Stomach (tissue), 4 donors: ENCODE measurements at regions not wholly inside any gene's neighbourhood (a gene's known extent, or its start where the extent isn't known, plus 50 kb on each side); places are given as distances from the start of the nearest gene placed in this dataset.

Source experiments
- POLR2A ChIP-seq, 4 donors: fragments of 450-650 bp; IDR thresholded peaks; one replicate each; pipeline ENCODE4 v1.6.1; 2016; ENCODE audit warnings: antibody characterized with exemption in 4 of 4, control low read depth in 2 of 4, mild to moderate bottlenecking in 1 of 4, moderate library complexity in 1 of 4
- TF ChIP-seq, protein P1 (sequence below), 7 experiments: fragments of 450-650 bp in 4 of 7; fragments of 200-600 bp in 3 of 7; sonication (generic) in 3 of 7; IDR thresholded peaks; one replicate each; pipeline ENCODE4 v1.5.1; 2016 to 2019; ENCODE audit warnings: antibody characterized with exemption in 7 of 7, control low read depth in 2 of 7, mild to moderate bottlenecking in 1 of 7

DNA sequence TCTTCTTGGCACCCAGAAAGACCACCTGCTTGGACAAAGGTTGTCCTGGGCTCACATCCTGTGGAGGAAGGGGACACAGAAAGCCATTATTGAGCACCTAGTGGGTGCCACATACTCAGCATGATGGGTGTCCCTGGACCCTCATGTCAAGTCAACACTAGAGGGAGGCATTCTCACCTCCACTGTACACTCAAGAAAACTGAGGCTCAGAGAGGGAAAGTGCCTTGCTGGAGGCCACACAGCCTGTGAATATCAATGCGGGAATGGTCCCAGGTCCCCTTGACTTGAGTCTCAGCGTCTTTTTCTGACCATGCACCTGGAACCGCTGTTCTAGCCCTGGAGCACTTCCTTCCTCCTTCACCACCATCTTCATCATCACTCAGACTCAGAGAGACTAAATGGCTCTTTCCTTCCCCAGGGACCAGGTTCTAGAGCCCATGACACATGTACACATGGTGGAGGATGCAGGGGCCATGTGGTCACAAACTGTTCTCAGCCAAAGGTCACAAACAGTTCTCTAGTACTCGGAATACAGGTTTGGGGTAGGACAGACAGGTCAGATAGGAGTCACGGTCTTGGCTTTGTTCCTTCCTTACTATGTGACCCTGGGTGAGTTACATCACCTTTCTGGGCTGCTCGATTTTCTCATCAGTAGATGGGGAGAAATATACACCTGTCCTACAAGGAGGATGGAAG lies 89.2 kb upstream of the WNT4 start:
- TF ChIP-seq, protein P1, sequence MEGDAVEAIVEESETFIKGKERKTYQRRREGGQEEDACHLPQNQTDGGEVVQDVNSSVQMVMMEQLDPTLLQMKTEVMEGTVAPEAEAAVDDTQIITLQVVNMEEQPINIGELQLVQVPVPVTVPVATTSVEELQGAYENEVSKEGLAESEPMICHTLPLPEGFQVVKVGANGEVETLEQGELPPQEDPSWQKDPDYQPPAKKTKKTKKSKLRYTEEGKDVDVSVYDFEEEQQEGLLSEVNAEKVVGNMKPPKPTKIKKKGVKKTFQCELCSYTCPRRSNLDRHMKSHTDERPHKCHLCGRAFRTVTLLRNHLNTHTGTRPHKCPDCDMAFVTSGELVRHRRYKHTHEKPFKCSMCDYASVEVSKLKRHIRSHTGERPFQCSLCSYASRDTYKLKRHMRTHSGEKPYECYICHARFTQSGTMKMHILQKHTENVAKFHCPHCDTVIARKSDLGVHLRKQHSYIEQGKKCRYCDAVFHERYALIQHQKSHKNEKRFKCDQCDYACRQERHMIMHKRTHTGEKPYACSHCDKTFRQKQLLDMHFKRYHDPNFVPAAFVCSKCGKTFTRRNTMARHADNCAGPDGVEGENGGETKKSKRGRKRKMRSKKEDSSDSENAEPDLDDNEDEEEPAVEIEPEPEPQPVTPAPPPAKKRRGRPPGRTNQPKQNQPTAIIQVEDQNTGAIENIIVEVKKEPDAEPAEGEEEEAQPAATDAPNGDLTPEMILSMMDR (IDR thresholded peaks at IDR 0.05): no peak
- no peak for TF ChIP-seq POLR2A (IDR thresholded peaks at IDR 0.05)
